GM12878 (cell line): ENCODE measurements at regions not wholly inside any gene's neighbourhood (a gene's known extent, or its start where the extent isn't known, plus 50 kb on each side); places are given as distances from the start of the nearest gene placed in this dataset.

Experiments used
- CTCF ChIP-seq, 3 experiments: IDR thresholded peaks in 2 of 3; conservative IDR thresholded peaks in 1 of 3; 2 replicates each; pipeline ENCODE4 v1.5.1; 2011; ENCODE audit warnings: low read depth in 3 of 3, low read length in 3 of 3, mild to moderate bottlenecking in 3 of 3, control low read depth in 2 of 3, moderate library complexity in 2 of 3, inconsistent platforms in 1 of 3, mixed read lengths in 1 of 3; ENCODE audit not compliant: control insufficient read depth in 2 of 3, insufficient read depth in 1 of 3; ENCODE audit errors: extremely low read depth in 1 of 3
- E2F8 ChIP-seq: fragments of 450-650 bp; IDR thresholded peaks from 2 replicates; pipeline ENCODE4 v1.6.1; 2018; ENCODE audit warnings: mild to moderate bottlenecking, low read depth, moderate library complexity; ENCODE audit not compliant: partially characterized antibody
- LARP7 ChIP-seq: fragments of 450-650 bp; IDR thresholded peaks from 2 replicates; pipeline ENCODE4 v1.6.1; 2017; ENCODE audit warnings: mild to moderate bottlenecking
- NR2C2 ChIP-seq: IDR thresholded peaks from 2 replicates; pipeline ENCODE4 v1.6.1; 2011; ENCODE audit warnings: borderline replicate concordance, low read depth; ENCODE audit not compliant: control insufficient read depth, insufficient read length
- NRF1 ChIP-seq: conservative IDR thresholded peaks from 2 replicates; pipeline ENCODE4 v1.6.1; 2011; ENCODE audit warnings: mild to moderate bottlenecking, low read depth, low read length, improper control_type of control experiment
- PML ChIP-seq: IDR thresholded peaks from 2 replicates; pipeline ENCODE4 v1.6.1; 2012; ENCODE audit warnings: low read length, inconsistent platforms
- RELA ChIP-seq: fragments of 450-650 bp; IDR thresholded peaks from 2 replicates; pipeline ENCODE4 v1.8.0; 2014; ENCODE audit warnings: borderline replicate concordance; ENCODE audit not compliant: partially characterized antibody
- REST ChIP-seq: IDR thresholded peaks from 2 replicates; pipeline ENCODE4 v1.6.1; 2012; ENCODE audit warnings: mild to moderate bottlenecking, low read depth, low read length
- TCF3 ChIP-seq: IDR thresholded peaks from 2 replicates; pipeline ENCODE4 v1.6.1; 2012; ENCODE audit warnings: low read depth, mild to moderate bottlenecking, low read length, borderline replicate concordance; ENCODE audit not compliant: insufficient read depth

- no peak for TF ChIP-seq E2F8
- no peak for TF ChIP-seq NRF1
- no peak for TF ChIP-seq PML
- TF ChIP-seq TCF3: no peak
- no peak for TF ChIP-seq NR2C2
- TF ChIP-seq RELA: no peak
- no peak for TF ChIP-seq LARP7
- TF ChIP-seq CTCF (IDR thresholded peaks at IDR 0.05 in 2 of 3, conservative IDR thresholded peaks at IDR 0.05 in 1 of 3; ENCODE audit: control insufficient read depth in 2 of 3, extremely low read depth in 1 of 3, insufficient read depth in 1 of 3, low read depth in 3 of 3, low read length in 3 of 3): no peak
- TF ChIP-seq REST: no peak
These were observed 282.8 kb downstream of the ARHGAP12 start for GRCh38 chr10:31645786-31646185.
